ENCODE measurements at regions not wholly inside any gene's neighbourhood (a gene's known extent, or its start where the extent isn't known, plus 50 kb on each side); places are given as distances from the start of the nearest gene placed in this dataset.

- H3K4me2 ChIP-seq (ENCODE audit: insufficient read depth, low read length), result no peak overlapping the region
- H3K27me3 ChIP-seq (ENCODE audit: insufficient read depth, low read length, poor library complexity), result no peaks in the 10 kb centered on the region
- no peak for DNase-seq
- no peak overlapping the region for H2AFZ ChIP-seq (ENCODE audit: low read depth, low read length)
- no peak for ATAC-seq (ENCODE audit: insufficient read depth, low read depth)
- no peaks in the 10 kb centered on the region for H4K20me1 ChIP-seq (ENCODE audit: insufficient read depth, low read length)
- no peak for TF ChIP-seq EZH2 (IDR thresholded peaks at IDR 0.05; ENCODE audit: borderline replicate concordance, low read depth, low read length, severe bottlenecking)
- no peak for TF ChIP-seq CTCF (IDR thresholded peaks at IDR 0.05; ENCODE audit: borderline replicate concordance, extremely low read depth, low read length, poor library complexity, severe bottlenecking)
- no peaks in the 10 kb centered on the region for H3K4me1 ChIP-seq (ENCODE audit: insufficient read depth, low read length)
- H3K9ac ChIP-seq (ENCODE audit: low read depth, low read length), result no peak overlapping the region
- H3K27ac ChIP-seq (ENCODE audit: low read length), result no peak overlapping the region
- no peaks in the 10 kb centered on the region for H3K79me2 ChIP-seq (ENCODE audit: insufficient read depth, low read length)
- no peak overlapping the region for H3K4me3 ChIP-seq (ENCODE audit: low read depth in 1 of 2, low read length in 2 of 2)
- H3K36me3 ChIP-seq (ENCODE audit: insufficient read depth, low read length), result no peaks in the 10 kb centered on the region
- H3K9me3 ChIP-seq (ENCODE audit: insufficient read depth, low read length, severe bottlenecking), result no peaks in the 10 kb centered on the region
Measured at GRCh38 chr7:10824154-10824553, 149.5 kb upstream of the PHF14 start.

- Histone ChIP-seq H2AFZ (ENCODE audit: low read depth, low read length) (no peak overlapping the region), H3K4me1 (ENCODE audit: insufficient read depth, low read length) (no peaks in the 10 kb centered on the region), H3K4me3 (ENCODE audit: low read depth in 1 of 2, low read length in 2 of 2) (no peak overlapping the region), H3K27me3 (ENCODE audit: insufficient read depth, low read length, poor library complexity) (no peaks in the 10 kb centered on the region), H3K9me3 (ENCODE audit: insufficient read depth, low read length, severe bottlenecking) (no peaks in the 10 kb centered on the region), H3K9ac (ENCODE audit: low read depth, low read length) (no peak overlapping the region), H3K79me2 (ENCODE audit: insufficient read depth, low read length) (no peaks in the 10 kb centered on the region), H4K20me1 (ENCODE audit: insufficient read depth, low read length) (no peaks in the 10 kb centered on the region), H3K4me2 (ENCODE audit: insufficient read depth, low read length) (no peak overlapping the region), H3K27ac (ENCODE audit: low read length) (no peak overlapping the region), H3K36me3 (ENCODE audit: insufficient read depth, low read length) (no peaks in the 10 kb centered on the region)
- no peak for ATAC-seq (ENCODE audit: insufficient read depth, low read depth)
- TF ChIP-seq CTCF (IDR thresholded peaks at IDR 0.05; ENCODE audit: borderline replicate concordance, extremely low read depth, low read length, poor library complexity, severe bottlenecking), result no peak
- TF ChIP-seq EZH2 (IDR thresholded peaks at IDR 0.05; ENCODE audit: borderline replicate concordance, low read depth, low read length, severe bottlenecking), result no peak
- no peak for DNase-seq
Measured at GRCh38 chr7:10838228-10838627, 135.4 kb upstream of the PHF14 start.

GRCh38 chr7:10845225-10845624 is 128.4 kb upstream of the PHF14 start:
- Histone ChIP-seq H4K20me1 (ENCODE audit: insufficient read depth, low read length) (no peaks in the 10 kb centered on the region), H3K36me3 (ENCODE audit: insufficient read depth, low read length) (no peaks in the 10 kb centered on the region), H3K9ac (ENCODE audit: low read depth, low read length) (no peak overlapping the region), H3K4me2 (ENCODE audit: insufficient read depth, low read length) (no peak overlapping the region), H3K79me2 (ENCODE audit: insufficient read depth, low read length) (no peaks in the 10 kb centered on the region), H2AFZ (ENCODE audit: low read depth, low read length) (no peak overlapping the region), H3K27me3 (ENCODE audit: insufficient read depth, low read length, poor library complexity) (no peaks in the 10 kb centered on the region), H3K4me3 (ENCODE audit: low read depth in 1 of 2, low read length in 2 of 2) (no peak overlapping the region), H3K4me1 (ENCODE audit: insufficient read depth, low read length) (no peaks in the 10 kb centered on the region), H3K9me3 (ENCODE audit: insufficient read depth, low read length, severe bottlenecking) (no peaks in the 10 kb centered on the region), H3K27ac (ENCODE audit: low read length) (no peak overlapping the region)
- ATAC-seq (ENCODE audit: insufficient read depth, low read depth), result no peak
- DNase-seq, result no peak
- no peak for TF ChIP-seq CTCF (IDR thresholded peaks at IDR 0.05; ENCODE audit: borderline replicate concordance, extremely low read depth, low read length, poor library complexity, severe bottlenecking)
- no peak for TF ChIP-seq EZH2 (IDR thresholded peaks at IDR 0.05; ENCODE audit: borderline replicate concordance, low read depth, low read length, severe bottlenecking)

GRCh38 chr7:10855583-10855982 is 118.1 kb upstream of the PHF14 start:
- H3K4me3 ChIP-seq (ENCODE audit: low read depth in 1 of 2, low read length in 2 of 2), result no peak overlapping the region
- TF ChIP-seq EZH2 (IDR thresholded peaks at IDR 0.05; ENCODE audit: borderline replicate concordance, low read depth, low read length, severe bottlenecking), result no peak
- no peak for TF ChIP-seq CTCF (IDR thresholded peaks at IDR 0.05; ENCODE audit: borderline replicate concordance, extremely low read depth, low read length, poor library complexity, severe bottlenecking)
- H2AFZ ChIP-seq (ENCODE audit: low read depth, low read length), result no peak overlapping the region
- no peak overlapping the region for H3K9ac ChIP-seq (ENCODE audit: low read depth, low read length)
- no peak overlapping the region for H3K27ac ChIP-seq (ENCODE audit: low read length)
- H4K20me1 ChIP-seq (ENCODE audit: insufficient read depth, low read length), result no peaks in the 10 kb centered on the region
- H3K9me3 ChIP-seq (ENCODE audit: insufficient read depth, low read length, severe bottlenecking), result no peaks in the 10 kb centered on the region
- H3K36me3 ChIP-seq (ENCODE audit: insufficient read depth, low read length), result no peaks in the 10 kb centered on the region
- H3K4me2 ChIP-seq (ENCODE audit: insufficient read depth, low read length), result no peak overlapping the region
- ATAC-seq (ENCODE audit: insufficient read depth, low read depth), result no peak
- no peaks in the 10 kb centered on the region for H3K4me1 ChIP-seq (ENCODE audit: insufficient read depth, low read length)
- no peaks in the 10 kb centered on the region for H3K79me2 ChIP-seq (ENCODE audit: insufficient read depth, low read length)
- DNase-seq, result no peak
- H3K27me3 ChIP-seq (ENCODE audit: insufficient read depth, low read length, poor library complexity), result no peaks in the 10 kb centered on the region
